GM18502 (cell line): ENCODE measurements at regions not wholly inside any gene's neighbourhood (a gene's known extent, or its start where the extent isn't known, plus 50 kb on each side); places are given as distances from the start of the nearest gene placed in this dataset.
"Not testable (repeated sequence)": the region's sequence is repeated elsewhere in the genome, so short reads cannot be mapped to it uniquely, and the experiment has no call there.

ENCODE experiments used
- ATAC-seq: cut with Tn5 transposase; IDR thresholded peaks from one replicate; pipeline ENCODE4 v1.9.1; 2021; ENCODE audit warnings: mild to moderate bottlenecking; ENCODE audit not compliant: unreplicated experiment, poor library complexity

GRCh38 chr4:112708772-112709171, 71.8 kb downstream of the LARP7 start:
- no peak for ATAC-seq

GRCh38 chr4:112714922-112715901, 78.3 kb downstream of the LARP7 start:
- no peak for ATAC-seq

GRCh38 chr4:112717856-112718255, 80.9 kb downstream of the LARP7 start:
- ATAC-seq = no peak

GRCh38 chr4:112721627-112722026, 84.7 kb downstream of the LARP7 start:
- ATAC-seq = no peak

GRCh38 chr4:112726041-112726440, 89.1 kb downstream of the LARP7 start:
- no peak for ATAC-seq

- not testable (repeated sequence) for ATAC-seq
Measured at GRCh38 chr4:112727728-112728127, 90.8 kb downstream of the LARP7 start.

- no peak for ATAC-seq
Measured at GRCh38 chr4:112731715-112732114, 94.8 kb downstream of the LARP7 start.

GRCh38 chr4:112732142-112732541, 95.2 kb downstream of the LARP7 start:
- ATAC-seq = no peak

GRCh38 chr4:112735474-112735951, 98.6 kb downstream of the LARP7 start:
- peak; percentile 87 for ATAC-seq

- ATAC-seq = peak; percentile 54
Measured at GRCh38 chr4:112736718-112737135, 99.8 kb downstream of the LARP7 start.

- ATAC-seq = no peak
Measured at GRCh38 chr4:112739442-112739841, 102.5 kb downstream of the LARP7 start.

GRCh38 chr4:112747036-112747435, 110.1 kb downstream of the LARP7 start:
- ATAC-seq = no peak

- ATAC-seq = no peak
Measured at GRCh38 chr4:112748352-112748878, 111.5 kb downstream of the LARP7 start.

GRCh38 chr4:112750749-112751148, 113.8 kb downstream of the LARP7 start:
- not testable (repeated sequence) for ATAC-seq

GRCh38 chr4:112751447-112751846, 114.5 kb downstream of the LARP7 start:
- no peak for ATAC-seq

GRCh38 chr4:112752061-112752460, 115.1 kb downstream of the LARP7 start:
- ATAC-seq = no peak

- ATAC-seq = no peak
Measured at GRCh38 chr4:112752510-112752909, 115.6 kb downstream of the LARP7 start.

GRCh38 chr4:112753333-112753732, 116.4 kb downstream of the LARP7 start:
- no peak for ATAC-seq

- ATAC-seq = no peak
Measured at GRCh38 chr4:112759313-112759712, 122.4 kb downstream of the LARP7 start.

GRCh38 chr4:112765317-112765974, 128.5 kb downstream of the LARP7 start:
- ATAC-seq = peak; percentile 78

- no peak for ATAC-seq
Measured at GRCh38 chr4:112766422-112766821, 129.5 kb downstream of the LARP7 start.
